IPS-20b (cell line): ENCODE measurements at regions not wholly inside any gene's neighbourhood (a gene's known extent, or its start where the extent isn't known, plus 50 kb on each side); places are given as distances from the start of the nearest gene placed in this dataset.

Experiments
- H3K27ac ChIP-seq: one replicate; pipeline ENCODE4 v1.5.1; 2013; ENCODE audit warnings: low read length
- H3K27me3 ChIP-seq: 2 replicates; pipeline ENCODE4 v1.6.1; 2013; ENCODE audit warnings: mild to moderate bottlenecking, low read length, inconsistent platforms; ENCODE audit not compliant: insufficient read depth
- H3K36me3 ChIP-seq: 2 replicates; pipeline ENCODE4 v1.6.1; 2013; ENCODE audit warnings: low read depth, mild to moderate bottlenecking, inconsistent platforms, low read length, moderate library complexity; ENCODE audit not compliant: insufficient read depth
- H3K4me1 ChIP-seq: 2 replicates; pipeline ENCODE4 v1.6.1; 2013; ENCODE audit warnings: mild to moderate bottlenecking, control low read depth, inconsistent platforms, low read length, moderate library complexity; ENCODE audit not compliant: insufficient read depth
- H3K4me3 ChIP-seq: 2 replicates; pipeline ENCODE4 v1.5.1; 2013; ENCODE audit warnings: mild to moderate bottlenecking, low read length, inconsistent platforms
- H3K9ac ChIP-seq: 2 replicates; pipeline ENCODE4 v1.6.1; 2013; ENCODE audit warnings: low read depth, mild to moderate bottlenecking, inconsistent platforms, low read length, moderate library complexity
- H3K9me3 ChIP-seq: 2 replicates; pipeline ENCODE4 v1.6.1; 2013; ENCODE audit warnings: mild to moderate bottlenecking, low read depth, low read length, inconsistent platforms; ENCODE audit not compliant: insufficient read depth

- Histone ChIP-seq H3K27me3 (no peaks in the 10 kb centered on the region), H3K27ac (no peak overlapping the region), H3K36me3 (no peaks in the 10 kb centered on the region), H3K4me3 (no peak overlapping the region), H3K4me1 (no peaks in the 10 kb centered on the region), H3K9me3 (no peaks in the 10 kb centered on the region), H3K9ac (no peak overlapping the region)
Observed at GRCh38 chr6:90346729-90347128, 50.1 kb upstream of the BACH2 start.
